H9 (cell line): ENCODE measurements at regions not wholly inside any gene's neighbourhood (a gene's known extent, or its start where the extent isn't known, plus 50 kb on each side); places are given as distances from the start of the nearest gene placed in this dataset.

Experiments used
- DNase-seq: peaks from one replicate; pipeline ENCODE4 v3.0.0-alpha.2; 2017
- H2AFZ ChIP-seq: one replicate; pipeline ENCODE4 v1.6.1; 2013; ENCODE audit warnings: mild to moderate bottlenecking, low read length, control low read depth, moderate library complexity
- H2AK5ac ChIP-seq: 2 replicates; pipeline ENCODE4 v1.6.1; 2013; ENCODE audit warnings: low read length, control low read depth, mixed read lengths; ENCODE audit not compliant: insufficient read length
- H2BK120ac ChIP-seq: one replicate; pipeline ENCODE4 v1.6.1; 2013; ENCODE audit warnings: low read depth, mild to moderate bottlenecking, low read length, control low read depth, inconsistent platforms; ENCODE audit not compliant: poor library complexity, severe bottlenecking
- H2BK12ac ChIP-seq: 2 replicates; pipeline ENCODE4 v1.6.1; 2013; ENCODE audit warnings: low read length, control low read depth, mixed read lengths, low read depth; ENCODE audit not compliant: insufficient read length
- H2BK15ac ChIP-seq: 2 replicates; pipeline ENCODE4 v1.6.1; 2013; ENCODE audit warnings: low read depth, low read length, control low read depth
- H2BK20ac ChIP-seq: one replicate; pipeline ENCODE4 v1.6.1; 2013; ENCODE audit warnings: low read depth, mild to moderate bottlenecking, low read length, control low read depth, inconsistent platforms; ENCODE audit not compliant: poor library complexity, severe bottlenecking
- H2BK5ac ChIP-seq: 2 replicates; pipeline ENCODE4 v1.6.1; 2013; ENCODE audit warnings: low read length, control low read depth, mixed read lengths; ENCODE audit not compliant: insufficient read length
- H3K14ac ChIP-seq: 2 replicates; pipeline ENCODE4 v1.6.1; 2013; ENCODE audit warnings: low read length, control low read depth; ENCODE audit not compliant: insufficient read depth
- H3K18ac ChIP-seq: 2 replicates; pipeline ENCODE4 v1.6.1; 2013; ENCODE audit warnings: low read depth, mild to moderate bottlenecking, mixed read lengths, low read length, control low read depth; ENCODE audit not compliant: insufficient read length
- H3K23ac ChIP-seq: 2 replicates; pipeline ENCODE4 v1.6.1; 2013; ENCODE audit warnings: low read length, control low read depth, mixed read lengths, low read depth; ENCODE audit not compliant: insufficient read length
- H3K23me2 ChIP-seq: 2 replicates; pipeline ENCODE4 v1.6.1; 2013; ENCODE audit warnings: low read depth, mild to moderate bottlenecking, mixed read lengths, low read length, control low read depth; ENCODE audit not compliant: insufficient read length, poor library complexity, severe bottlenecking
- H3K27ac ChIP-seq: 2 replicates; pipeline ENCODE4 v1.5.1; 2013; ENCODE audit warnings: low read length, control low read depth, mixed read lengths, low read depth; ENCODE audit not compliant: insufficient read length
- H3K27me3 ChIP-seq: 2 replicates; pipeline ENCODE4 v1.6.1; 2013; ENCODE audit warnings: low read length, control low read depth, inconsistent platforms; ENCODE audit not compliant: insufficient read depth
- H3K4ac ChIP-seq: 2 replicates; pipeline ENCODE4 v1.6.1; 2013; ENCODE audit warnings: low read depth, mild to moderate bottlenecking, control low read depth, inconsistent platforms, low read length, moderate library complexity
- H3K4me1 ChIP-seq: 2 replicates; pipeline ENCODE4 v1.6.1; 2013; ENCODE audit warnings: low read length, control low read depth, inconsistent platforms; ENCODE audit not compliant: insufficient read depth
- H3K4me2 ChIP-seq: 2 replicates; pipeline ENCODE4 v1.6.1; 2013; ENCODE audit warnings: low read length, control low read depth, mixed read lengths; ENCODE audit not compliant: insufficient read length, insufficient read depth
- H3K56ac ChIP-seq: 2 replicates; pipeline ENCODE4 v1.6.1; 2013; ENCODE audit warnings: low read depth, mild to moderate bottlenecking, mixed read lengths, low read length, control low read depth; ENCODE audit not compliant: insufficient read length
- H3K79me1 ChIP-seq: 2 replicates; pipeline ENCODE4 v1.6.1; 2013; ENCODE audit warnings: low read depth, mild to moderate bottlenecking, moderate library complexity, low read length, control low read depth, inconsistent platforms; ENCODE audit not compliant: insufficient read depth, poor library complexity, severe bottlenecking
- H3K79me2 ChIP-seq: 2 replicates; pipeline ENCODE4 v1.6.1; 2013; ENCODE audit warnings: low read length, control low read depth, inconsistent platforms; ENCODE audit not compliant: insufficient read depth
- H3K9ac ChIP-seq: 2 replicates; pipeline ENCODE4 v1.6.1; 2013; ENCODE audit warnings: low read length, control low read depth, mixed read lengths; ENCODE audit not compliant: insufficient read length; ENCODE audit errors: extremely low read depth
- H3K9me3 ChIP-seq: one replicate; pipeline ENCODE4 v1.6.1; 2013; ENCODE audit warnings: low read depth, low read length, inconsistent platforms; ENCODE audit not compliant: control insufficient read depth
- H3T11ph ChIP-seq: one replicate; pipeline ENCODE4 v1.6.1; 2013; ENCODE audit warnings: mild to moderate bottlenecking, low read length, control low read depth, inconsistent platforms
- H4K20me1 ChIP-seq: one replicate; pipeline ENCODE4 v1.6.1; 2013; ENCODE audit not compliant: control insufficient read depth, insufficient read length, insufficient read depth
- H4K5ac ChIP-seq: 2 replicates; pipeline ENCODE4 v1.6.1; 2013; ENCODE audit warnings: low read depth, mild to moderate bottlenecking, mixed read lengths, low read length, control low read depth; ENCODE audit not compliant: insufficient read length
- H4K8ac ChIP-seq: replicated peaks from 2 replicates; pipeline ENCODE4 v1.6.1; 2013; ENCODE audit warnings: low read length, control low read depth, mixed read lengths, low read depth; ENCODE audit not compliant: insufficient read length
- H4K91ac ChIP-seq: 2 replicates; pipeline ENCODE4 v1.6.1; 2013; ENCODE audit warnings: low read depth, mild to moderate bottlenecking, moderate library complexity, mixed read lengths, low read length, control low read depth; ENCODE audit not compliant: insufficient read length
- H3K27ac Mint-ChIP-seq, 3 experiments: 2 replicates in 2 of 3; 3 replicates in 1 of 3; pipeline ENCODE4 v1.8.0; 2020 to 2021; ENCODE audit warnings: mixed read lengths in 3 of 3, mild to moderate bottlenecking in 1 of 3, moderate library complexity in 1 of 3
- H3K27me3 Mint-ChIP-seq: 2 replicates; pipeline ENCODE4 v1.8.0; 2021; ENCODE audit warnings: low read depth, mild to moderate bottlenecking, moderate library complexity, mixed read lengths
- H3K36me3 Mint-ChIP-seq, 3 experiments: 2 replicates in 2 of 3; 3 replicates in 1 of 3; pipeline ENCODE4 v1.8.0; 2020 to 2021; ENCODE audit warnings: low read depth in 3 of 3, mixed read lengths in 3 of 3; ENCODE audit not compliant: insufficient read depth in 1 of 3
- H3K4me1 Mint-ChIP-seq, 2 experiments: 2 replicates each; pipeline ENCODE4 v1.8.0; 2020; ENCODE audit warnings: mixed read lengths in 2 of 2
- H3K4me3 Mint-ChIP-seq, 2 experiments: 2 replicates in 1 of 2; 3 replicates in 1 of 2; pipeline ENCODE4 v1.8.0; 2020 to 2021; ENCODE audit warnings: mild to moderate bottlenecking in 2 of 2, mixed read lengths in 2 of 2, moderate library complexity in 1 of 2
- H3K9me3 Mint-ChIP-seq, 2 experiments: 2 replicates in 1 of 2; 3 replicates in 1 of 2; pipeline ENCODE4 v1.8.0; 2020; ENCODE audit warnings: mild to moderate bottlenecking in 2 of 2, mixed read lengths in 2 of 2, moderate library complexity in 1 of 2
- WGBS: extraction: QIAGEN DNeasy Blood & Tissue Kit; methylation state at CpG from one replicate; pipeline ENCODE4 v1.1.7; 2013; ENCODE audit warnings: missing lambda C conversion rate, low lambda C conversion rate, mixed read lengths; ENCODE audit not compliant: insufficient read length; ENCODE audit errors: extremely low coverage; 5-methylcytosine and 5-hydroxymethylcytosine counted together
- TF ChIP-seq, protein P1 (sequence below): fragments of 200-600 bp; sonication (generic); conservative IDR thresholded peaks from 3 replicates; pipeline ENCODE4 v1.8.0; 2021; ENCODE audit warnings: antibody characterized with exemption, mild to moderate bottlenecking

DNA sequence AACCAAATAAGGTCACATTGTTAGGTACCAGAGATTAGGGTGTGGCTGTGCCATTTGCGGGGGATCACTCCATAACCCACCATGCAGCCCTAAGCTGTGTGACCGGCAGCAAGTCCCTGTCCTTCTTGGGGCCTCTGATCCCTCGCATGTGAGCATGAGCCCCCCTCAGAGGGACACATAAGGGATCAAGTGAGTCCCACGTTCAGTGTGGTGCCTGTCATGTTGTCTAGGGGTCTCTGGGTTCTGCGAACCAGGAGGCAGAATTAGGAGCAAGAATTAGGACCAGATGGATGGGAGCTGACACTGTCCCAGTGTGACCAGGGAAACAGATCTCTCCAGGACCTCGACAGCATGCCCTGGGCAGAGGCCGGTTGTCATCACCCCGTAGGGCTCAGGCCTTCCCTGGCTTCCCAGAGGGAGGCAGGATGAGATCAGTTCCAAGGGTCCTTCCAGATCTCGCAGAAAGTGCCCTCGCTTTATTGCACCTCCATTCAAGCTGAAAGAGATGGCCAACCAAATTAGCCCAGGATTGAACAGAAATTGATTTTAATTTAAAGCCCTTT lies 113.2 kb upstream of the OTOS start:
- Histone ChIP-seq H2BK5ac (no peak overlapping the region), H4K5ac (no peak overlapping the region), H3K23me2 (no peaks in the 10 kb centered on the region), H4K20me1 (no peaks in the 10 kb centered on the region), H2AK5ac (no peak overlapping the region), H3K9ac (no peak overlapping the region), H2BK120ac (no peak overlapping the region), H3K27me3 (no peaks in the 10 kb centered on the region), H2AFZ (no peak overlapping the region), H3K4me2 (no peak overlapping the region), H3K79me2 (no peaks in the 10 kb centered on the region), H3K79me1 (no peaks in the 10 kb centered on the region), H3K56ac (no peak overlapping the region), H3K4me1 (no peaks in the 10 kb centered on the region), H3K4ac (no peak overlapping the region), H4K91ac (no peak overlapping the region), H3K27ac (no peak overlapping the region), H3K23ac (no peak overlapping the region), H2BK15ac (no peak overlapping the region), H2BK20ac (no peak overlapping the region), H3K14ac (no peak overlapping the region), H2BK12ac (no peak overlapping the region), H3T11ph (no peak overlapping the region), H4K8ac (no peak overlapping the region), H3K9me3 (no peaks in the 10 kb centered on the region), H3K18ac (no peak overlapping the region)
- peaks cover 3 to 12% of the 10 kb centered on the region in 2 experiments for H3K9me3 Mint-ChIP-seq
- peaks cover 13 to 18% of the 10 kb centered on the region in 2 experiments for H3K4me1 Mint-ChIP-seq
- no peak for DNase-seq
- H3K4me3 Mint-ChIP-seq = no peak overlapping the region
- WGBS = no CpG with 5 or more reads among the region's 10 CpGs
- H3K36me3 Mint-ChIP-seq = peaks cover 0 to 6% (median 3%) of the 10 kb centered on the region in 3 experiments; a peak in 3 of 7 replicates
- no peak overlapping the region for H3K27ac Mint-ChIP-seq
- H3K27me3 Mint-ChIP-seq = peaks cover 25% of the 10 kb centered on the region
- TF ChIP-seq, protein P1, sequence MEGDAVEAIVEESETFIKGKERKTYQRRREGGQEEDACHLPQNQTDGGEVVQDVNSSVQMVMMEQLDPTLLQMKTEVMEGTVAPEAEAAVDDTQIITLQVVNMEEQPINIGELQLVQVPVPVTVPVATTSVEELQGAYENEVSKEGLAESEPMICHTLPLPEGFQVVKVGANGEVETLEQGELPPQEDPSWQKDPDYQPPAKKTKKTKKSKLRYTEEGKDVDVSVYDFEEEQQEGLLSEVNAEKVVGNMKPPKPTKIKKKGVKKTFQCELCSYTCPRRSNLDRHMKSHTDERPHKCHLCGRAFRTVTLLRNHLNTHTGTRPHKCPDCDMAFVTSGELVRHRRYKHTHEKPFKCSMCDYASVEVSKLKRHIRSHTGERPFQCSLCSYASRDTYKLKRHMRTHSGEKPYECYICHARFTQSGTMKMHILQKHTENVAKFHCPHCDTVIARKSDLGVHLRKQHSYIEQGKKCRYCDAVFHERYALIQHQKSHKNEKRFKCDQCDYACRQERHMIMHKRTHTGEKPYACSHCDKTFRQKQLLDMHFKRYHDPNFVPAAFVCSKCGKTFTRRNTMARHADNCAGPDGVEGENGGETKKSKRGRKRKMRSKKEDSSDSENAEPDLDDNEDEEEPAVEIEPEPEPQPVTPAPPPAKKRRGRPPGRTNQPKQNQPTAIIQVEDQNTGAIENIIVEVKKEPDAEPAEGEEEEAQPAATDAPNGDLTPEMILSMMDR = no peak
